Neural progenitor cell (in vitro differentiated cells): ENCODE measurements at regions not wholly inside any gene's neighbourhood (a gene's known extent, or its start where the extent isn't known, plus 50 kb on each side); places are given as distances from the start of the nearest gene placed in this dataset.

Source experiments
- DNase-seq: peaks from one replicate; pipeline ENCODE4 v3.0.0-alpha.2; 2016; ENCODE audit warnings: low spot score
- H2AFZ ChIP-seq: fragments of 200-600 bp; sonication (generic); replicated peaks from 2 replicates; pipeline ENCODE4 v1.6.1; 2016; ENCODE audit warnings: antibody characterized with exemption
- H3F3A ChIP-seq: fragments of 200-600 bp; sonication (generic); 2 replicates; pipeline ENCODE4 v1.6.1; 2016; ENCODE audit warnings: antibody characterized with exemption, low read depth
- H3K27ac ChIP-seq: fragments of 200-600 bp; sonication (generic); 2 replicates; pipeline ENCODE4 v1.5.1; 2016; ENCODE audit warnings: mild to moderate bottlenecking
- H3K27me3 ChIP-seq: fragments of 200-600 bp; sonication (generic); 2 replicates; pipeline ENCODE4 v1.6.1; 2016; ENCODE audit warnings: mild to moderate bottlenecking, moderate library complexity
- H3K36me3 ChIP-seq: fragments of 200-600 bp; sonication (generic); 2 replicates; pipeline ENCODE4 v1.5.1; 2016
- H3K4me1 ChIP-seq: fragments of 200-600 bp; sonication (generic); 2 replicates; pipeline ENCODE4 v1.6.1; 2016; ENCODE audit warnings: mixed run types
- H3K4me2 ChIP-seq: fragments of 200-600 bp; sonication (generic); 2 replicates; pipeline ENCODE4 v1.6.1; 2016
- H3K4me3 ChIP-seq: fragments of 200-600 bp; sonication (generic); 2 replicates; pipeline ENCODE4 v1.5.1; 2016
- H3K79me2 ChIP-seq: fragments of 200-600 bp; sonication (generic); 2 replicates; pipeline ENCODE4 v1.6.1; 2016; ENCODE audit warnings: low read depth
- H3K9ac ChIP-seq: fragments of 200-600 bp; sonication (generic); 2 replicates; pipeline ENCODE4 v1.6.1; 2016
- H3K9me3 ChIP-seq: fragments of 200-600 bp; sonication (generic); 2 replicates; pipeline ENCODE4 v1.5.1; 2016; ENCODE audit warnings: low read depth
- H4K20me1 ChIP-seq: fragments of 200-600 bp; sonication (generic); 2 replicates; pipeline ENCODE4 v1.6.1; 2016; ENCODE audit warnings: low read depth
- H3K27ac Mint-ChIP-seq: 3 replicates; pipeline ENCODE4 v1.8.0; 2021; ENCODE audit warnings: mixed read lengths
- H3K27me3 Mint-ChIP-seq: 2 replicates; pipeline ENCODE4 v1.8.0; 2022; ENCODE audit warnings: low read depth, mild to moderate bottlenecking, inconsistent platforms, moderate library complexity, mixed read lengths; ENCODE audit not compliant: insufficient read depth
- H3K36me3 Mint-ChIP-seq: 3 replicates; pipeline ENCODE4 v1.8.0; 2021; ENCODE audit warnings: mixed read lengths
- H3K4me1 Mint-ChIP-seq: 3 replicates; pipeline ENCODE4 v1.8.0; 2021; ENCODE audit warnings: mixed read lengths
- H3K4me3 Mint-ChIP-seq: 3 replicates; pipeline ENCODE4 v1.8.0; 2021; ENCODE audit warnings: mild to moderate bottlenecking, moderate library complexity, mixed read lengths
- H3K9me3 Mint-ChIP-seq: 3 replicates; pipeline ENCODE4 v1.8.0; 2020; ENCODE audit warnings: mixed read lengths
- EZH2 ChIP-seq: fragments of 200-600 bp; sonication (generic); IDR thresholded peaks from 2 replicates; pipeline ENCODE4 v1.6.1; 2017; ENCODE audit warnings: antibody characterized with exemption, mild to moderate bottlenecking, moderate library complexity
- EZH2phosphoT487 ChIP-seq: fragments of 200-600 bp; sonication (generic); IDR thresholded peaks from 2 replicates; pipeline ENCODE4 v1.6.1; 2017; ENCODE audit warnings: antibody characterized with exemption
- TF ChIP-seq, protein P1 (sequence below): fragments of 200-600 bp; sonication (generic); IDR thresholded peaks from 2 replicates; pipeline ENCODE4 v1.5.1; 2017; ENCODE audit warnings: antibody characterized with exemption, mild to moderate bottlenecking

DNA sequence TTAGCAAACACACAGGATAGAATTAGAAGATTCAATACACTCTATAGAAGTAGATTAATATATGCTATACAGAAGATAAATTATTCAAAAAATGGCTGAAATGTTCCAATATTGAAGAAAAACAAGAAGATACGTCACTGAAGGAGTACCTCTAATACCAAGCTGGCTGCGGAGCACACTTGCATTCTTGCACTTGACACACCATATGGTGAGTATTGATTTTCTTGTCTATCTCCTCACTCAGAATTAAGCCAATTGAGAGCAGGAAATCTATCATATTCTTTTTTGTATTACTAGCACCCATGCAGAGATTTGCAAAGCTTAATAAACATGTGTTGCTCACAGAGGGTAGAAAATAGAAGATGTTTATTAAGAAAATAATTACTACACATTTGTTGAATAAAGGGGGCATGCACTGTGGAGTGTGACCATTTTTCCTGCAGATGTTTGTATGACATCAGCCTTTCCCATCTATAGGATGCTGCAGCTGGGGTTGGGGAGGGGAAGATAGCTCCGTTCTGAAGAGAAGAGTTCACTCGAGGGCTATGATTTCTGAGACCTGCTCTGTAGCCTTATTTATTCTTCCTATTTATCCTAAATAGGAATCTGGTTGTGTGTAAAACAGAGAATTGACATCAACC, 318.1 kb downstream of the HHIPL2 start:
- no peak overlapping the region for H3K9ac ChIP-seq
- H3K27me3 Mint-ChIP-seq, result no peaks in the 10 kb centered on the region
- H3K4me1 Mint-ChIP-seq, result peaks cover 21% of the 10 kb centered on the region
- no peaks in the 10 kb centered on the region for H3F3A ChIP-seq
- TF ChIP-seq EZH2phosphoT487 (no peak), EZH2 (no peak)
- TF ChIP-seq, protein P1, sequence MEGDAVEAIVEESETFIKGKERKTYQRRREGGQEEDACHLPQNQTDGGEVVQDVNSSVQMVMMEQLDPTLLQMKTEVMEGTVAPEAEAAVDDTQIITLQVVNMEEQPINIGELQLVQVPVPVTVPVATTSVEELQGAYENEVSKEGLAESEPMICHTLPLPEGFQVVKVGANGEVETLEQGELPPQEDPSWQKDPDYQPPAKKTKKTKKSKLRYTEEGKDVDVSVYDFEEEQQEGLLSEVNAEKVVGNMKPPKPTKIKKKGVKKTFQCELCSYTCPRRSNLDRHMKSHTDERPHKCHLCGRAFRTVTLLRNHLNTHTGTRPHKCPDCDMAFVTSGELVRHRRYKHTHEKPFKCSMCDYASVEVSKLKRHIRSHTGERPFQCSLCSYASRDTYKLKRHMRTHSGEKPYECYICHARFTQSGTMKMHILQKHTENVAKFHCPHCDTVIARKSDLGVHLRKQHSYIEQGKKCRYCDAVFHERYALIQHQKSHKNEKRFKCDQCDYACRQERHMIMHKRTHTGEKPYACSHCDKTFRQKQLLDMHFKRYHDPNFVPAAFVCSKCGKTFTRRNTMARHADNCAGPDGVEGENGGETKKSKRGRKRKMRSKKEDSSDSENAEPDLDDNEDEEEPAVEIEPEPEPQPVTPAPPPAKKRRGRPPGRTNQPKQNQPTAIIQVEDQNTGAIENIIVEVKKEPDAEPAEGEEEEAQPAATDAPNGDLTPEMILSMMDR, result no peak
- H3K4me2 ChIP-seq, result no peak overlapping the region
- no peaks in the 10 kb centered on the region for H3K9me3 ChIP-seq
- H3K36me3 ChIP-seq, result no peaks in the 10 kb centered on the region
- no peaks in the 10 kb centered on the region for H4K20me1 ChIP-seq
- H3K27ac ChIP-seq, result no peak overlapping the region
- no peak for DNase-seq
- no peaks in the 10 kb centered on the region for H3K4me1 ChIP-seq
- no peak overlapping the region for H3K4me3 ChIP-seq
- no peak overlapping the region for H3K4me3 Mint-ChIP-seq
- peaks cover 24% of the 10 kb centered on the region for H3K9me3 Mint-ChIP-seq
- H3K79me2 ChIP-seq, result no peaks in the 10 kb centered on the region
- H3K36me3 Mint-ChIP-seq, result peaks cover 2% of the 10 kb centered on the region
- H3K27me3 ChIP-seq, result no peaks in the 10 kb centered on the region
- H3K27ac Mint-ChIP-seq, result no peak overlapping the region
- H2AFZ ChIP-seq, result no peak overlapping the region

DNA sequence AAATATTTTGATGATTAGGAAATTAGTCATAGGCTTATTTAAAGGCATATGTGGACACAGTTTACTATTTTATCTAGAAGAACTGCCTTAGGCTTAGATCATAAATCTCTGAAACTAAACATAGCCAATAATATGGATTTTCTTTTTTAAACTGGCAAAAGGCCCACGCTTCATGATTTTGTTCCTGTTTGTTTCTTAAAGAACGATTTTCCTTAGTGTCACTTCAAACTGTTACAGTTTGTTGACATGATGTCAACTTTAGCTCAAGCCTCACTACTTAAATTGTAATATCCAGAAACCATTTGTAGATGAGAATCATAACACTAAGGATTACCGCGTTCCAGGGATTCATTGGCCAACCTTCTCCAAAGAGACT, 322.6 kb downstream of the HHIPL2 start:
- DNase-seq, result no peak
- TF ChIP-seq EZH2phosphoT487, result no peak
- TF ChIP-seq EZH2, result no peak
- TF ChIP-seq, protein P1, result no peak

DNA sequence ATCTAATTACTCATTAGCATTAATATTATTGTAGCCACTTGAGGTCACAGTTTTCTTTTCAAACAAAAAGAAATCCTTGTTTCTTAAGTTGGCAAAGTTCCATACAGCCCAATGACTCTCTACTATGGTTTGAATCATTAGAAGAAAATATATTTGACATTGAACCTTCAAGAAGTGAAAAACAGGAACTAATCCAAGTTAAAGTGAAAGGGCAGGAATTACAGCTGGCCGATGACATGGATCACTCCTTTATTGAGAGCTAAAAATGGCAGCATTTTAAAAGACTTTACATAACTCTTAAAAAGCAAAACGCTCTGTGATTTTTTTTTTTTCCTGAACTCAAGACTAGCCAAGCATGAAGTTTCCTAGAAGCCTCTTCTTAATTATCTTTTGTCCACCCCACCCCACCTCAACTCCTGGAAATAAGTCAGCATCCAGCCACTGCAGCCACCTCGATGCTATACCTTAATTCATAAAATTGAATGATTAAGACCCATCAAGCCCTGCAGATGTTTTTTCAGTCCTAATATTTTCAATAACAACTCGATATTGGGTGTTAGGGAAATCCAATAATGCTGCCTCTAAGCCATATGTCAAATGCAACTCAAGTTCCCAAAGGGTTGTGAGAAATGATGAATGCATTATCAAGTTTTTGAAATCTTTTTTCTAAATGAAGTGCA, 323.1 kb downstream of the HHIPL2 start:
- peaks cover 12% of the 10 kb centered on the region for H3K27me3 Mint-ChIP-seq
- Histone ChIP-seq H3K27ac (no peak overlapping the region), H3K27me3 (no peaks in the 10 kb centered on the region), H3K79me2 (no peaks in the 10 kb centered on the region), H3K4me3 (no peak overlapping the region), H3K9ac (no peak overlapping the region), H3F3A (no peaks in the 10 kb centered on the region), H2AFZ (no peak overlapping the region), H3K4me1 (no peaks in the 10 kb centered on the region), H3K9me3 (no peaks in the 10 kb centered on the region), H4K20me1 (no peaks in the 10 kb centered on the region), H3K4me2 (no peak overlapping the region), H3K36me3 (no peaks in the 10 kb centered on the region)
- no peak for DNase-seq
- no peak for TF ChIP-seq EZH2
- TF ChIP-seq EZH2phosphoT487, result no peak
- TF ChIP-seq, protein P1, result no peak
- peaks cover 44% of the 10 kb centered on the region for H3K9me3 Mint-ChIP-seq
- H3K4me1 Mint-ChIP-seq, result peaks cover 54% of the 10 kb centered on the region
- no peak overlapping the region for H3K27ac Mint-ChIP-seq
- H3K36me3 Mint-ChIP-seq, result peaks cover 14% of the 10 kb centered on the region
- no peak overlapping the region for H3K4me3 Mint-ChIP-seq

More for the DNA sequence above, 322.6 kb downstream of the HHIPL2 start:
- no peaks in the 10 kb centered on the region for H3K9me3 ChIP-seq
- H3K4me1 ChIP-seq, result no peaks in the 10 kb centered on the region
- no peaks in the 10 kb centered on the region for H3K36me3 ChIP-seq
- peaks cover 39% of the 10 kb centered on the region for H3K9me3 Mint-ChIP-seq
- no peak overlapping the region for H3K9ac ChIP-seq
- H3K79me2 ChIP-seq, result no peaks in the 10 kb centered on the region
- peak overlapping the region; percentile 21 for H3K27ac Mint-ChIP-seq
- peaks cover 54% of the 10 kb centered on the region for H3K4me1 Mint-ChIP-seq
- H2AFZ ChIP-seq, result no peak overlapping the region
- H3F3A ChIP-seq, result no peaks in the 10 kb centered on the region
- no peaks in the 10 kb centered on the region for H3K27me3 ChIP-seq
- peaks cover 7% of the 10 kb centered on the region for H3K27me3 Mint-ChIP-seq
- no peak overlapping the region for H3K4me3 ChIP-seq
- H3K27ac ChIP-seq, result no peak overlapping the region
- no peak overlapping the region for H3K4me2 ChIP-seq
- no peak overlapping the region for H3K4me3 Mint-ChIP-seq
- no peaks in the 10 kb centered on the region for H4K20me1 ChIP-seq
- peaks cover 9% of the 10 kb centered on the region for H3K36me3 Mint-ChIP-seq
